BJ (cell line): ENCODE measurements at regions not wholly inside any gene's neighbourhood (a gene's known extent, or its start where the extent isn't known, plus 50 kb on each side); places are given as distances from the start of the nearest gene placed in this dataset.
A peak's percentile ranks its signal among the peaks of the same experiment; 100 is the strongest.

ENCODE experiments used
- CTCF ChIA-PET: fragments of 350-600 bp; formaldehyde crosslinking; extraction: SDS; loops from one replicate; lab custom pipeline; 2021; ENCODE audit warnings: antibody characterized with exemption, inconsistent platforms; lab: Yijun Ruan, JAX
- POLR2A ChIA-PET: fragments of 300-600 bp; sonication (Branson Sonifier 250); formaldehyde crosslinking; extraction: SDS; loops from one replicate; lab custom pipeline; 2021; ENCODE audit warnings: antibody characterized with exemption; lab: Charles Lee
- DNase-seq: peaks from one replicate; pipeline ENCODE4 v3.0.0-alpha.2; 2011; ENCODE audit warnings: low read depth
- H3K27me3 ChIP-seq: 2 replicates; pipeline ENCODE4 v1.6.0; 2011; ENCODE audit warnings: low read length; ENCODE audit not compliant: control insufficient read depth, insufficient read depth
- H3K36me3 ChIP-seq: 2 replicates; pipeline ENCODE4 v1.5.1; 2011; ENCODE audit warnings: low read length; ENCODE audit not compliant: control insufficient read depth, insufficient read depth
- H3K4me3 ChIP-seq: 2 replicates; pipeline ENCODE4 v1.5.1; 2011; ENCODE audit warnings: low read depth, mild to moderate bottlenecking, control low read depth, low read length
- CTCF ChIP-seq: IDR thresholded peaks from 2 replicates; pipeline ENCODE4 v1.5.1; 2011; ENCODE audit warnings: low read depth, mild to moderate bottlenecking, control low read depth, inconsistent platforms, low read length, moderate library complexity; ENCODE audit not compliant: insufficient read depth

- CTCF ChIA-PET: interaction anchor here (0.8 kb wide), 1 partner anchor 10 kb away, joined by 3 read pairs; no protein-coding TSS in a partner anchor
- no peak for TF ChIP-seq CTCF
- no peaks in the 10 kb centered on the region for H3K36me3 ChIP-seq
- POLR2A ChIA-PET: no interaction called here
- no peak overlapping the region for H3K4me3 ChIP-seq
- DNase-seq: no peak
- no peaks in the 10 kb centered on the region for H3K27me3 ChIP-seq
Measured at GRCh38 chr4:19386786-19387185, 864.9 kb upstream of the SLIT2 start.

- ChIA-PET CTCF (no interaction called here), POLR2A (no interaction called here)
- Histone ChIP-seq H3K4me3 (no peak overlapping the region), H3K27me3 (no peaks in the 10 kb centered on the region), H3K36me3 (no peaks in the 10 kb centered on the region)
- TF ChIP-seq CTCF: no peak
- peak; percentile 5 for DNase-seq
Measured at GRCh38 chr4:19382993-19383756, 868.5 kb upstream of the SLIT2 start.

- no peaks in the 10 kb centered on the region for H3K36me3 ChIP-seq
- DNase-seq: peak; percentile 63
- H3K27me3 ChIP-seq: no peaks in the 10 kb centered on the region
- POLR2A ChIA-PET: no interaction called here
- H3K4me3 ChIP-seq: no peak overlapping the region
- no peak for TF ChIP-seq CTCF
- CTCF ChIA-PET: interaction anchor here (1.2 kb wide), 1 partner anchor 868 kb away, joined by 3 read pairs; no protein-coding TSS in a partner anchor
Measured at GRCh38 chr4:19381068-19381467, 870.6 kb upstream of the SLIT2 start.

- ChIA-PET CTCF (no interaction called here), POLR2A (no interaction called here)
- DNase-seq: no peak
- Histone ChIP-seq H3K4me3 (no peak overlapping the region), H3K36me3 (no peaks in the 10 kb centered on the region), H3K27me3 (no peaks in the 10 kb centered on the region)
- TF ChIP-seq CTCF: no peak
Measured at GRCh38 chr4:19380600-19380999, 871.1 kb upstream of the SLIT2 start.

GRCh38 chr4:19379191-19379708 is 872.5 kb upstream of the SLIT2 start:
- no peak for DNase-seq
- H3K27me3 ChIP-seq: no peaks in the 10 kb centered on the region
- TF ChIP-seq CTCF: no peak
- no peak overlapping the region for H3K4me3 ChIP-seq
- H3K36me3 ChIP-seq: no peaks in the 10 kb centered on the region
- CTCF ChIA-PET: interaction anchor here (0.9 kb wide), 1 partner anchor 13 kb away, joined by 3 read pairs; no protein-coding TSS in a partner anchor
- POLR2A ChIA-PET: no interaction called here
